IMR-90 (cell line): ENCODE measurements at regions not wholly inside any gene's neighbourhood (a gene's known extent, or its start where the extent isn't known, plus 50 kb on each side); places are given as distances from the start of the nearest gene placed in this dataset.

Source experiments
- ATAC-seq: fragments of 200-7000 bp; cut with Tn5 transposase; 2 replicates; pipeline ENCODE4 v1.9.1; 2020; ENCODE audit warnings: low read depth, mild to moderate bottlenecking, moderate library complexity
- BruUV-seq: library from RNA; stranded (reverse); fragments of 400-500 nt; replicated peaks from 2 replicates; lab custom pipeline; 2021; lab: Mats Ljungman, UMichigan
- CTCF ChIA-PET: fragments of 300-600 bp; formaldehyde crosslinking; extraction: SDS; loops from one replicate; lab custom pipeline; 2021; ENCODE audit warnings: antibody characterized with exemption; lab: Yijun Ruan, JAX
- POLR2A ChIA-PET: fragments of 300-600 bp; sonication (Branson Sonifier 250); formaldehyde crosslinking; loops from one replicate; lab custom pipeline; 2022; ENCODE audit warnings: antibody characterized with exemption; ENCODE audit not compliant: unreplicated experiment; lab: Charles Lee
- DNase-seq: peaks from one replicate; pipeline ENCODE4 v3.0.0; 2013
- H2AFZ ChIP-seq: replicated peaks from 2 replicates; pipeline ENCODE3; 2013; ENCODE audit warnings: low read length, mild to moderate bottlenecking; ENCODE audit not compliant: poor library complexity
- H2AK5ac ChIP-seq: 2 replicates; pipeline ENCODE4 v1.6.1; 2013; ENCODE audit warnings: low read depth, low read length, inconsistent platforms
- H2AK9ac ChIP-seq: replicated peaks from 2 replicates; pipeline ENCODE3; 2013; ENCODE audit warnings: mild to moderate bottlenecking, low read depth, low read length, moderate library complexity; ENCODE audit not compliant: poor library complexity
- H2BK120ac ChIP-seq: 2 replicates; pipeline ENCODE4 v1.6.1; 2013; ENCODE audit warnings: low read depth, low read length, inconsistent platforms
- H2BK15ac ChIP-seq: 3 replicates; pipeline ENCODE4 v1.6.1; 2013; ENCODE audit warnings: low read depth, low read length, inconsistent platforms
- H2BK20ac ChIP-seq: 2 replicates; pipeline ENCODE4 v1.6.1; 2013; ENCODE audit warnings: low read depth, mild to moderate bottlenecking, inconsistent platforms, low read length, moderate library complexity
- H2BK5ac ChIP-seq: 2 replicates; pipeline ENCODE4 v1.6.1; 2013; ENCODE audit warnings: mild to moderate bottlenecking, low read depth, low read length, inconsistent platforms; ENCODE audit not compliant: poor library complexity, severe bottlenecking
- H3K14ac ChIP-seq: replicated peaks from 2 replicates; pipeline ENCODE4 v1.6.1; 2013; ENCODE audit warnings: low read depth, low read length, inconsistent platforms
- H3K18ac ChIP-seq: 2 replicates; pipeline ENCODE4 v1.6.1; 2013; ENCODE audit warnings: low read depth, low read length, control low read depth
- H3K23ac ChIP-seq: 2 replicates; pipeline ENCODE4 v1.6.1; 2013; ENCODE audit warnings: low read depth, low read length, inconsistent platforms
- H3K27ac ChIP-seq: 2 replicates; pipeline ENCODE4 v1.5.1; 2013; ENCODE audit warnings: mild to moderate bottlenecking, control low read depth, low read length; ENCODE audit not compliant: insufficient read depth
- H3K27me3 ChIP-seq: 2 replicates; pipeline ENCODE4 v1.6.1; 2013; ENCODE audit warnings: low read length; ENCODE audit not compliant: control insufficient read depth, insufficient read depth
- H3K36me3 ChIP-seq: 2 replicates; pipeline ENCODE4 v1.6.1; 2013; ENCODE audit warnings: low read length, mixed read lengths; ENCODE audit not compliant: control insufficient read depth, insufficient read depth
- H3K4ac ChIP-seq: 2 replicates; pipeline ENCODE4 v1.6.1; 2013; ENCODE audit warnings: low read depth, low read length, inconsistent platforms
- H3K4me1 ChIP-seq: 2 replicates; pipeline ENCODE4 v1.6.1; 2013; ENCODE audit warnings: low read length, mixed read lengths; ENCODE audit not compliant: control insufficient read depth, insufficient read depth
- H3K4me2 ChIP-seq: 2 replicates; pipeline ENCODE4 v1.6.1; 2013; ENCODE audit warnings: low read depth, mild to moderate bottlenecking, control low read depth, low read length, moderate library complexity
- H3K4me3 ChIP-seq: 2 replicates; pipeline ENCODE4 v1.5.1; 2013; ENCODE audit warnings: low read depth, mild to moderate bottlenecking, control low read depth, low read length, moderate library complexity; ENCODE audit not compliant: insufficient read depth
- H3K56ac ChIP-seq: 2 replicates; pipeline ENCODE4 v1.6.1; 2013; ENCODE audit warnings: low read length, inconsistent platforms; ENCODE audit not compliant: insufficient read depth; ENCODE audit errors: extremely low read depth
- H3K79me1 ChIP-seq, 2 experiments: 2 replicates each; pipeline ENCODE4 v1.6.1; 2013; ENCODE audit warnings: low read length in 2 of 2, inconsistent platforms in 1 of 2, low read depth in 1 of 2
- H3K9ac ChIP-seq: 2 replicates; pipeline ENCODE4 v1.6.1; 2013; ENCODE audit warnings: low read depth, low read length, control low read depth
- H3K9me1 ChIP-seq: 2 replicates; pipeline ENCODE4 v1.6.1; 2013; ENCODE audit warnings: low read length, inconsistent platforms; ENCODE audit not compliant: insufficient read depth
- H3K9me3 ChIP-seq: 2 replicates; pipeline ENCODE4 v1.6.1; 2013; ENCODE audit warnings: low read length; ENCODE audit not compliant: control insufficient read depth, insufficient read depth
- H4K20me1 ChIP-seq: 2 replicates; pipeline ENCODE4 v1.6.1; 2013; ENCODE audit warnings: low read length, inconsistent platforms; ENCODE audit not compliant: insufficient read depth
- H4K5ac ChIP-seq: 2 replicates; pipeline ENCODE4 v1.6.1; 2013; ENCODE audit warnings: mild to moderate bottlenecking, low read depth, low read length, control low read depth
- H4K8ac ChIP-seq, 2 experiments: 2 replicates each; pipeline ENCODE4 v1.6.1; 2013; ENCODE audit warnings: low read depth in 2 of 2, low read length in 2 of 2, control low read depth in 1 of 2, inconsistent platforms in 1 of 2
- H4K91ac ChIP-seq: 2 replicates; pipeline ENCODE4 v1.6.1; 2013; ENCODE audit warnings: low read depth, low read length, inconsistent platforms; ENCODE audit not compliant: insufficient read depth
- BHLHE40 ChIP-seq: fragments of 150-350 bp; IDR thresholded peaks from 2 replicates; pipeline ENCODE4 v1.6.1; 2016; ENCODE audit warnings: mild to moderate bottlenecking, low read depth, low read length
- CEBPB ChIP-seq: IDR thresholded peaks from 2 replicates; pipeline ENCODE4 v1.6.1; 2012; ENCODE audit warnings: low read depth, low read length, improper control_type of control experiment
- CTCF ChIP-seq: conservative IDR thresholded peaks from 2 replicates; pipeline ENCODE4 v1.5.1; 2012; ENCODE audit warnings: mild to moderate bottlenecking, low read depth, low read length, improper control_type of control experiment
- FOS ChIP-seq: fragments of 150-350 bp; IDR thresholded peaks from 2 replicates; pipeline ENCODE4 v1.6.1; 2016; ENCODE audit warnings: low read depth, low read length
- MAFK ChIP-seq: IDR thresholded peaks from 2 replicates; pipeline ENCODE4 v1.6.1; 2012; ENCODE audit warnings: low read depth, low read length, improper control_type of control experiment
- MAZ ChIP-seq: IDR thresholded peaks from 2 replicates; pipeline ENCODE4 v1.6.1; 2012; ENCODE audit warnings: low read depth, mild to moderate bottlenecking, low read length, improper control_type of control experiment, moderate library complexity, borderline replicate concordance
- MXI1 ChIP-seq: IDR thresholded peaks from 2 replicates; pipeline ENCODE4 v1.6.1; 2012; ENCODE audit warnings: low read depth, mild to moderate bottlenecking, low read length, moderate library complexity, borderline replicate concordance
- NFE2L2 ChIP-seq: fragments of 150-350 bp; IDR thresholded peaks from 2 replicates; pipeline ENCODE4 v1.6.1; 2016; ENCODE audit warnings: low read depth, mild to moderate bottlenecking, low read length
- POLR2A ChIP-seq: IDR thresholded peaks from 2 replicates; pipeline ENCODE4 v1.6.1; 2012; ENCODE audit warnings: mild to moderate bottlenecking, low read depth, low read length
- RAD21 ChIP-seq: IDR thresholded peaks from 2 replicates; pipeline ENCODE4 v1.6.1; 2012; ENCODE audit warnings: low read length, improper control_type of control experiment
- RCOR1 ChIP-seq: IDR thresholded peaks from 2 replicates; pipeline ENCODE4 v1.6.1; 2012; ENCODE audit warnings: mild to moderate bottlenecking, low read length, improper control_type of control experiment; ENCODE audit not compliant: insufficient replicate concordance
- RFX5 ChIP-seq: IDR thresholded peaks from 2 replicates; pipeline ENCODE4 v1.8.0; 2012; ENCODE audit warnings: low read depth, mild to moderate bottlenecking, low read length, moderate library complexity
- WGBS, 2 experiments: methylation state at CpG; one replicate each; pipeline versions ENCODE4 v1.1.5 to v1.1.7; 2013; ENCODE audit warnings: missing lambda C conversion rate in 2 of 2; ENCODE audit not compliant: insufficient read length in 1 of 2; ENCODE audit errors: extremely low coverage in 2 of 2; 5-methylcytosine and 5-hydroxymethylcytosine counted together
- dilution Hi-C: fragments of 300-500 bp; cut with HindIII; formaldehyde crosslinking; loops from one replicate; pipeline ENCODE4 v1.14.3; 2018; ENCODE audit warnings: low sequenced_read_pairs; ENCODE audit not compliant: unreplicated experiment
- in situ Hi-C: fragments of 300-500 bp; cut with MboI; formaldehyde crosslinking; loops from 3 replicates; pipeline ENCODE4 v1.14.3; 2019; ENCODE audit warnings: low sequenced_read_pairs, inconsistent platforms, mixed read lengths
- intact Hi-C: fragments of 100-400 bp; cut with micrococcal nuclease; formaldehyde crosslinking; loops from 2 replicates; pipeline ENCODE4 v1.10.0; 2022
- TF ChIP-seq, protein P1 (sequence below): fragments of 150-350 bp; IDR thresholded peaks from 2 replicates; pipeline ENCODE4 v1.6.1; 2017; ENCODE audit warnings: mild to moderate bottlenecking, antibody characterized with exemption, low read length, low read depth
- TF ChIP-seq, protein P2 (sequence below): fragments of 150-350 bp; IDR thresholded peaks from 2 replicates; pipeline ENCODE4 v1.6.1; 2016; ENCODE audit warnings: low read depth, mild to moderate bottlenecking, low read length, moderate library complexity, borderline replicate concordance

DNA sequence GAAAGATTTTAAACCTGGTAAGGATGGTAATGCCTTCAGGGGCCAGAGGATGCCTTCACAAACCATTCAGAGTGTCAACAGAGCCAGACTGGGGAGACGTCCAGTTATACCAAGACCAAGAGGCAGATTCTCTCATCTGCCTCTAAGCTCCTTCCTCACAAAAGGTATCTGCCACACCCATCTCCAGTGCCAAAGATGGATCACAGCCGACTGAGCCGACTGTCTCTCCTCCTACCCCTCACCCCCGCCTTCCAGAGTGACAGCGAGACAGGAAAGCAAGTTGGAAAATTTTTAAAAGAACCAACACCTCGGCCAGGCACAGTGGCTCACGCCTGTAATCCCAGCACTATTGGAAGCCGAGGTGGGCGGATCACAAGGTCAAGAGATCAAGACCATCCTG lies 79.1 kb upstream of the AKIP1 start:
- no TSS peak for BruUV-seq
- Histone ChIP-seq H3K18ac (peak overlapping the region; percentile 62), H2AFZ (no peak overlapping the region), H2AK5ac (peak overlapping the region; percentile 98), H3K9me1 (peaks cover 56% of the 10 kb centered on the region), H2BK20ac (peak overlapping the region; percentile 51), H3K4me1 (peaks cover 37% of the 10 kb centered on the region), H2BK15ac (peak overlapping the region; percentile 88; the same call in 2 of the 3 replicates), H4K91ac (peak overlapping the region; percentile 98), H4K8ac (peak overlapping the region; percentile 62 to 70; a peak in 2 of 4 replicates), H3K4ac (peak overlapping the region; percentile 97), H3K4me3 (no peak overlapping the region), H3K14ac (peak overlapping the region; percentile 57; the same call in 1 of the 2 replicates), H3K27me3 (no peaks in the 10 kb centered on the region), H2BK120ac (peak overlapping the region; percentile 97), H3K56ac (no peak overlapping the region), H3K9me3 (no peaks in the 10 kb centered on the region), H3K23ac (peak overlapping the region; percentile 65; the same call in 1 of the 2 replicates), H3K36me3 (peaks cover 34% of the 10 kb centered on the region), H3K4me2 (no peak overlapping the region), H4K20me1 (no peaks in the 10 kb centered on the region), H3K79me1 (peaks cover 20 to 87% of the 10 kb centered on the region in 2 experiments), H3K9ac (no peak overlapping the region), H4K5ac (peak overlapping the region; percentile 76), H2BK5ac (peak overlapping the region; percentile 96), H2AK9ac (peak overlapping the region; percentile 59), H3K27ac (peak overlapping the region; percentile 38; the same call in 1 of the 2 replicates)
- TF ChIP-seq NFE2L2, result no peak
- TF ChIP-seq BHLHE40, result no peak
- TF ChIP-seq, protein P1, sequence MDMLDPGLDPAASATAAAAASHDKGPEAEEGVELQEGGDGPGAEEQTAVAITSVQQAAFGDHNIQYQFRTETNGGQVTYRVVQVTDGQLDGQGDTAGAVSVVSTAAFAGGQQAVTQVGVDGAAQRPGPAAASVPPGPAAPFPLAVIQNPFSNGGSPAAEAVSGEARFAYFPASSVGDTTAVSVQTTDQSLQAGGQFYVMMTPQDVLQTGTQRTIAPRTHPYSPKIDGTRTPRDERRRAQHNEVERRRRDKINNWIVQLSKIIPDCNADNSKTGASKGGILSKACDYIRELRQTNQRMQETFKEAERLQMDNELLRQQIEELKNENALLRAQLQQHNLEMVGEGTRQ, result no peak
- TF ChIP-seq, protein P2, sequence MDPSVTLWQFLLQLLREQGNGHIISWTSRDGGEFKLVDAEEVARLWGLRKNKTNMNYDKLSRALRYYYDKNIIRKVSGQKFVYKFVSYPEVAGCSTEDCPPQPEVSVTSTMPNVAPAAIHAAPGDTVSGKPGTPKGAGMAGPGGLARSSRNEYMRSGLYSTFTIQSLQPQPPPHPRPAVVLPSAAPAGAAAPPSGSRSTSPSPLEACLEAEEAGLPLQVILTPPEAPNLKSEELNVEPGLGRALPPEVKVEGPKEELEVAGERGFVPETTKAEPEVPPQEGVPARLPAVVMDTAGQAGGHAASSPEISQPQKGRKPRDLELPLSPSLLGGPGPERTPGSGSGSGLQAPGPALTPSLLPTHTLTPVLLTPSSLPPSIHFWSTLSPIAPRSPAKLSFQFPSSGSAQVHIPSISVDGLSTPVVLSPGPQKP, result no peak
- no peak for TF ChIP-seq RAD21
- TF ChIP-seq POLR2A, result no peak
- no peak for TF ChIP-seq MXI1
- TF ChIP-seq RFX5, result no peak
- TF ChIP-seq CEBPB, result no peak
- no peak for TF ChIP-seq CTCF
- TF ChIP-seq FOS, result no peak
- no peak for TF ChIP-seq RCOR1
- no peak for TF ChIP-seq MAFK
- TF ChIP-seq MAZ, result no peak
- dilution Hi-C loops, result no loop called here
- no peak for DNase-seq
- ChIA-PET CTCF (interaction anchor here (0.7 kb wide), 1 partner anchor 83 kb away, joined by 4 read pairs; no protein-coding TSS in a partner anchor), POLR2A (no interaction called here)
- intact Hi-C loops, result loop anchor here (5.0 kb wide), 1 partner anchor 305 kb away; no protein-coding TSS in a partner anchor
- in situ Hi-C loops, result no loop called here
- no peak for ATAC-seq
- WGBS, 2 experiments, result 79% methylated on average over 7 of the region's 9 CpGs; no CpG with 5 or more reads in 1 of the 2 experiments
